ENCODE measurements at regions not wholly inside any gene's neighbourhood (a gene's known extent, or its start where the extent isn't known, plus 50 kb on each side); places are given as distances from the start of the nearest gene placed in this dataset.

DNA sequence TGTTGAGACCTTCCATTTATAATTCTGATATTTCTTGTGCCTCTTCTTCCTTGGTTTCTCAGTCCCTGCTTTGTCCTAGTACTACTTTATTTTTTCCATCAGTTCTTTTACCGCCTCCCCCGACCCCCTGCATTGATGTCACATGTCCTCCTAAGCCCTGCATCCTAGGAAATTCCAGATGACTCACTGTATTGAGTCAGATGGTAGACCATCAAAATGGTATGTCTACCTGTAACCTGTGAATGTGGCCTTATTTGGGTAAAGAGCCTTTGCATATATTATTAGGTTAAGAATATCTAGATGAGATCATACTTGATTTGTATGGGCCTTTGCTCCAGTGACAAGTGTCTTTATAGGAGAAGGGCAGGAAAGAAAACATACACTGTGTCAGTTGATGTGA, 515.3 kb upstream of the CA10 start:
- TF ChIP-seq, protein P1, sequence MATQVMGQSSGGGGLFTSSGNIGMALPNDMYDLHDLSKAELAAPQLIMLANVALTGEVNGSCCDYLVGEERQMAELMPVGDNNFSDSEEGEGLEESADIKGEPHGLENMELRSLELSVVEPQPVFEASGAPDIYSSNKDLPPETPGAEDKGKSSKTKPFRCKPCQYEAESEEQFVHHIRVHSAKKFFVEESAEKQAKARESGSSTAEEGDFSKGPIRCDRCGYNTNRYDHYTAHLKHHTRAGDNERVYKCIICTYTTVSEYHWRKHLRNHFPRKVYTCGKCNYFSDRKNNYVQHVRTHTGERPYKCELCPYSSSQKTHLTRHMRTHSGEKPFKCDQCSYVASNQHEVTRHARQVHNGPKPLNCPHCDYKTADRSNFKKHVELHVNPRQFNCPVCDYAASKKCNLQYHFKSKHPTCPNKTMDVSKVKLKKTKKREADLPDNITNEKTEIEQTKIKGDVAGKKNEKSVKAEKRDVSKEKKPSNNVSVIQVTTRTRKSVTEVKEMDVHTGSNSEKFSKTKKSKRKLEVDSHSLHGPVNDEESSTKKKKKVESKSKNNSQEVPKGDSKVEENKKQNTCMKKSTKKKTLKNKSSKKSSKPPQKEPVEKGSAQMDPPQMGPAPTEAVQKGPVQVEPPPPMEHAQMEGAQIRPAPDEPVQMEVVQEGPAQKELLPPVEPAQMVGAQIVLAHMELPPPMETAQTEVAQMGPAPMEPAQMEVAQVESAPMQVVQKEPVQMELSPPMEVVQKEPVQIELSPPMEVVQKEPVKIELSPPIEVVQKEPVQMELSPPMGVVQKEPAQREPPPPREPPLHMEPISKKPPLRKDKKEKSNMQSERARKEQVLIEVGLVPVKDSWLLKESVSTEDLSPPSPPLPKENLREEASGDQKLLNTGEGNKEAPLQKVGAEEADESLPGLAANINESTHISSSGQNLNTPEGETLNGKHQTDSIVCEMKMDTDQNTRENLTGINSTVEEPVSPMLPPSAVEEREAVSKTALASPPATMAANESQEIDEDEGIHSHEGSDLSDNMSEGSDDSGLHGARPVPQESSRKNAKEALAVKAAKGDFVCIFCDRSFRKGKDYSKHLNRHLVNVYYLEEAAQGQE (IDR thresholded peaks at IDR 0.05; ENCODE audit: low read depth), result no peak
- TF ChIP-seq CEBPB (IDR thresholded peaks at IDR 0.05; ENCODE audit: low read depth) (no peak), POLR2A (IDR thresholded peaks at IDR 0.05; ENCODE audit: borderline replicate concordance, extremely low read depth, insufficient read depth, insufficient read length) (no peak), RAD21 (IDR thresholded peaks at IDR 0.05; ENCODE audit: low read depth) (no peak), CBX3 (IDR thresholded peaks at IDR 0.05; ENCODE audit: low read depth) (no peak), POLR2AphosphoS5 (IDR thresholded peaks at IDR 0.05; ENCODE audit: low read depth, low read length) (no peak), SP1 (IDR thresholded peaks at IDR 0.05; ENCODE audit: low read depth) (no peak), ELF1 (IDR thresholded peaks at IDR 0.05; ENCODE audit: borderline replicate concordance, low read depth) (no peak), EZH2phosphoT487 (IDR thresholded peaks at IDR 0.05; ENCODE audit: borderline replicate concordance) (no peak), SIN3A (IDR thresholded peaks at IDR 0.05; ENCODE audit: low read depth) (no peak), EZH2 (IDR thresholded peaks at IDR 0.05) (no peak), YY1 (IDR thresholded peaks at IDR 0.05; ENCODE audit: extremely low read depth, insufficient replicate concordance, low read depth, low read length) (no peak)
- TF ChIP-seq, protein P2, sequence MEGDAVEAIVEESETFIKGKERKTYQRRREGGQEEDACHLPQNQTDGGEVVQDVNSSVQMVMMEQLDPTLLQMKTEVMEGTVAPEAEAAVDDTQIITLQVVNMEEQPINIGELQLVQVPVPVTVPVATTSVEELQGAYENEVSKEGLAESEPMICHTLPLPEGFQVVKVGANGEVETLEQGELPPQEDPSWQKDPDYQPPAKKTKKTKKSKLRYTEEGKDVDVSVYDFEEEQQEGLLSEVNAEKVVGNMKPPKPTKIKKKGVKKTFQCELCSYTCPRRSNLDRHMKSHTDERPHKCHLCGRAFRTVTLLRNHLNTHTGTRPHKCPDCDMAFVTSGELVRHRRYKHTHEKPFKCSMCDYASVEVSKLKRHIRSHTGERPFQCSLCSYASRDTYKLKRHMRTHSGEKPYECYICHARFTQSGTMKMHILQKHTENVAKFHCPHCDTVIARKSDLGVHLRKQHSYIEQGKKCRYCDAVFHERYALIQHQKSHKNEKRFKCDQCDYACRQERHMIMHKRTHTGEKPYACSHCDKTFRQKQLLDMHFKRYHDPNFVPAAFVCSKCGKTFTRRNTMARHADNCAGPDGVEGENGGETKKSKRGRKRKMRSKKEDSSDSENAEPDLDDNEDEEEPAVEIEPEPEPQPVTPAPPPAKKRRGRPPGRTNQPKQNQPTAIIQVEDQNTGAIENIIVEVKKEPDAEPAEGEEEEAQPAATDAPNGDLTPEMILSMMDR (IDR thresholded peaks at IDR 0.05 in 2 of 3, conservative IDR thresholded peaks at IDR 0.05 in 1 of 3; ENCODE audit: borderline replicate concordance in 1 of 3, insufficient read depth in 1 of 3, low read depth in 2 of 3, low read length in 2 of 3), result no peak
- TF ChIP-seq, protein P3, sequence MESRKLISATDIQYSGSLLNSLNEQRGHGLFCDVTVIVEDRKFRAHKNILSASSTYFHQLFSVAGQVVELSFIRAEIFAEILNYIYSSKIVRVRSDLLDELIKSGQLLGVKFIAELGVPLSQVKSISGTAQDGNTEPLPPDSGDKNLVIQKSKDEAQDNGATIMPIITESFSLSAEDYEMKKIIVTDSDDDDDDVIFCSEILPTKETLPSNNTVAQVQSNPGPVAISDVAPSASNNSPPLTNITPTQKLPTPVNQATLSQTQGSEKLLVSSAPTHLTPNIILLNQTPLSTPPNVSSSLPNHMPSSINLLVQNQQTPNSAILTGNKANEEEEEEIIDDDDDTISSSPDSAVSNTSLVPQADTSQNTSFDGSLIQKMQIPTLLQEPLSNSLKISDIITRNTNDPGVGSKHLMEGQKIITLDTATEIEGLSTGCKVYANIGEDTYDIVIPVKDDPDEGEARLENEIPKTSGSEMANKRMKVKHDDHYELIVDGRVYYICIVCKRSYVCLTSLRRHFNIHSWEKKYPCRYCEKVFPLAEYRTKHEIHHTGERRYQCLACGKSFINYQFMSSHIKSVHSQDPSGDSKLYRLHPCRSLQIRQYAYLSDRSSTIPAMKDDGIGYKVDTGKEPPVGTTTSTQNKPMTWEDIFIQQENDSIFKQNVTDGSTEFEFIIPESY (IDR thresholded peaks at IDR 0.05; ENCODE audit: extremely low read depth, insufficient replicate concordance, low read length), result no peak

All from HCT116 (cell line).